Body of pancreas (tissue), 4 donors: ENCODE measurements at regions not wholly inside any gene's neighbourhood (a gene's known extent, or its start where the extent isn't known, plus 50 kb on each side); places are given as distances from the start of the nearest gene placed in this dataset.

ENCODE experiments used
- ATAC-seq: fragments of 150-250 bp; one replicate; pipeline ENCODE4 v1.9.1; 2016
- DNase-seq, 4 donors: peaks; one replicate each; pipeline ENCODE4 v3.0.0-alpha.2; 2019
- H3K27ac ChIP-seq, 4 donors: fragments of 200-600 bp; sonication (generic); 1 replicate in 3 of 4; 2 replicates in 1 of 4; pipeline versions ENCODE4 v1.5.1 to v1.6.1; 2016 to 2019; ENCODE audit warnings: mild to moderate bottlenecking in 1 of 4, mixed read lengths in 1 of 4, moderate library complexity in 1 of 4
- H3K27me3 ChIP-seq, 2 donors: fragments of 200-600 bp; sonication (generic); one replicate each; pipeline ENCODE4 v1.6.0; 2016; ENCODE audit warnings: mild to moderate bottlenecking in 1 of 2
- H3K36me3 ChIP-seq, 2 donors: fragments of 200-600 bp; sonication (generic); replicated peaks in 1 of 2; 2 replicates each; pipeline ENCODE4 v1.5.1; 2016; ENCODE audit warnings: low read depth in 2 of 2; ENCODE audit not compliant: insufficient read depth in 1 of 2
- H3K4me1 ChIP-seq: fragments of 200-600 bp; sonication (generic); one replicate; pipeline ENCODE4 v1.6.0; 2016
- H3K4me3 ChIP-seq, 2 donors: fragments of 200-600 bp; sonication (generic); 1 replicate in 1 of 2; 2 replicates in 1 of 2; pipeline ENCODE4 v1.5.1; 2016 to 2019
- H3K9me3 ChIP-seq, 3 donors: fragments of 200-600 bp; sonication (generic); 1 replicate in 2 of 3; 2 replicates in 1 of 3; pipeline ENCODE4 v1.5.1; 2016
- CTCF ChIP-seq, 7 experiments: fragments of 450-650 bp in 4 of 7; fragments of 200-600 bp in 3 of 7; sonication (generic) in 3 of 7; IDR thresholded peaks; one replicate each; pipeline ENCODE4 v1.5.1; 2016 to 2019; ENCODE audit warnings: antibody characterized with exemption in 7 of 7
- POLR2A ChIP-seq, 3 donors: fragments of 450-650 bp; IDR thresholded peaks; one replicate each; pipeline ENCODE4 v1.6.1; 2016; ENCODE audit warnings: antibody characterized with exemption in 3 of 3, mild to moderate bottlenecking in 2 of 3
- WGBS, 2 donors: methylation state at CpG; one replicate each; pipeline ENCODE4 v1.1.5; 2017; 5-methylcytosine and 5-hydroxymethylcytosine counted together
- intact Hi-C: fragments of 100-400 bp; cut with DNase I; formaldehyde crosslinking; loops from one replicate; pipeline ENCODE4 v1.15.1; 2023

GRCh38 chr11:110833033-110833484 is 120.8 kb upstream of the ARHGAP20 start:
- intact Hi-C loops = no loop called here
- Histone ChIP-seq H3K4me3 (no peak overlapping the region), H3K9me3 (no peaks in the 10 kb centered on the region), H3K36me3 (no peaks in the 10 kb centered on the region), H3K27me3 (no peaks in the 10 kb centered on the region), H3K4me1 (no peaks in the 10 kb centered on the region), H3K27ac (no peak overlapping the region)
- DNase-seq (no peak), ATAC-seq (no peak)
- no peak for TF ChIP-seq POLR2A (IDR thresholded peaks at IDR 0.05)
- no peak for TF ChIP-seq CTCF (IDR thresholded peaks at IDR 0.05)
- WGBS, 2 donors = 51 to 56% methylated on average over 4 of the region's 4 CpGs

GRCh38 chr11:110832539-110832938 is 120.3 kb upstream of the ARHGAP20 start:
- no peak for TF ChIP-seq POLR2A (IDR thresholded peaks at IDR 0.05)
- no peak for TF ChIP-seq CTCF (IDR thresholded peaks at IDR 0.05)
- H3K27me3 ChIP-seq = no peaks in the 10 kb centered on the region
- H3K4me3 ChIP-seq = no peak overlapping the region
- DNase-seq (no peak), ATAC-seq (no peak)
- intact Hi-C loops = no loop called here
- H3K9me3 ChIP-seq = no peaks in the 10 kb centered on the region
- H3K36me3 ChIP-seq = no peaks in the 10 kb centered on the region
- 56 to 65% methylated on average over 2 of the region's 2 CpGs for WGBS, 2 donors
- H3K4me1 ChIP-seq = no peaks in the 10 kb centered on the region
- no peak overlapping the region for H3K27ac ChIP-seq

- H3K27ac ChIP-seq = no peak overlapping the region
- WGBS, 2 donors = 47 to 60% methylated on average over 2 of the region's 2 CpGs
Observed at GRCh38 chr11:110832080-110832479, 119.8 kb upstream of the ARHGAP20 start.

GRCh38 chr11:110830747-110831146 is 118.5 kb upstream of the ARHGAP20 start:
- no peak for ATAC-seq

More at GRCh38 chr11:110832080-110832479, 119.8 kb upstream of the ARHGAP20 start:
- Histone ChIP-seq H3K4me1 (no peaks in the 10 kb centered on the region), H3K9me3 (no peaks in the 10 kb centered on the region), H3K36me3 (no peaks in the 10 kb centered on the region), H3K4me3 (no peak overlapping the region), H3K27me3 (no peaks in the 10 kb centered on the region)
- ATAC-seq = no peak
- TF ChIP-seq CTCF (IDR thresholded peaks at IDR 0.05) = no peak
- DNase-seq = no peak
- intact Hi-C loops = no loop called here

More at GRCh38 chr11:110830747-110831146, 118.5 kb upstream of the ARHGAP20 start:
- Histone ChIP-seq H3K9me3 (no peaks in the 10 kb centered on the region), H3K4me3 (no peak overlapping the region), H3K36me3 (no peaks in the 10 kb centered on the region), H3K27ac (no peak overlapping the region), H3K27me3 (no peaks in the 10 kb centered on the region), H3K4me1 (no peaks in the 10 kb centered on the region)
- intact Hi-C loops = no loop called here
- DNase-seq = no peak
- TF ChIP-seq POLR2A (IDR thresholded peaks at IDR 0.05) = no peak
- TF ChIP-seq CTCF (IDR thresholded peaks at IDR 0.05) = no peak
- 62% methylated on average over 5 of the region's 5 CpGs for WGBS, 2 donors
